Gastroesophageal sphincter (tissue), 3 donors: ENCODE measurements at regions not wholly inside any gene's neighbourhood (a gene's known extent, or its start where the extent isn't known, plus 50 kb on each side); places are given as distances from the start of the nearest gene placed in this dataset.

ENCODE experiments used
- EP300 ChIP-seq: sonication (generic); formaldehyde crosslinking; IDR thresholded peaks from one replicate; pipeline ENCODE4 v1.6.1; 2017; ENCODE audit warnings: antibody characterized with exemption, mild to moderate bottlenecking
- POLR2A ChIP-seq, 2 donors: fragments of 450-650 bp; IDR thresholded peaks; one replicate each; pipeline ENCODE4 v1.6.1; 2017; ENCODE audit warnings: antibody characterized with exemption in 2 of 2, mild to moderate bottlenecking in 2 of 2, moderate library complexity in 1 of 2
- POLR2AphosphoS5 ChIP-seq: sonication (generic); formaldehyde crosslinking; IDR thresholded peaks from one replicate; pipeline ENCODE4 v1.6.1; 2017; ENCODE audit warnings: antibody characterized with exemption
- TF ChIP-seq, protein P1 (sequence below), 4 experiments: fragments of 200-600 bp in 2 of 4; fragments of 450-650 bp in 2 of 4; sonication (generic) in 1 of 4; IDR thresholded peaks; one replicate each; pipeline ENCODE4 v1.5.1; 2017 to 2019; ENCODE audit warnings: antibody characterized with exemption in 4 of 4, mild to moderate bottlenecking in 2 of 4, moderate library complexity in 2 of 4

- TF ChIP-seq POLR2A (IDR thresholded peaks at IDR 0.05) (no peak), EP300 (no peak), POLR2AphosphoS5 (no peak)
- TF ChIP-seq, protein P1, sequence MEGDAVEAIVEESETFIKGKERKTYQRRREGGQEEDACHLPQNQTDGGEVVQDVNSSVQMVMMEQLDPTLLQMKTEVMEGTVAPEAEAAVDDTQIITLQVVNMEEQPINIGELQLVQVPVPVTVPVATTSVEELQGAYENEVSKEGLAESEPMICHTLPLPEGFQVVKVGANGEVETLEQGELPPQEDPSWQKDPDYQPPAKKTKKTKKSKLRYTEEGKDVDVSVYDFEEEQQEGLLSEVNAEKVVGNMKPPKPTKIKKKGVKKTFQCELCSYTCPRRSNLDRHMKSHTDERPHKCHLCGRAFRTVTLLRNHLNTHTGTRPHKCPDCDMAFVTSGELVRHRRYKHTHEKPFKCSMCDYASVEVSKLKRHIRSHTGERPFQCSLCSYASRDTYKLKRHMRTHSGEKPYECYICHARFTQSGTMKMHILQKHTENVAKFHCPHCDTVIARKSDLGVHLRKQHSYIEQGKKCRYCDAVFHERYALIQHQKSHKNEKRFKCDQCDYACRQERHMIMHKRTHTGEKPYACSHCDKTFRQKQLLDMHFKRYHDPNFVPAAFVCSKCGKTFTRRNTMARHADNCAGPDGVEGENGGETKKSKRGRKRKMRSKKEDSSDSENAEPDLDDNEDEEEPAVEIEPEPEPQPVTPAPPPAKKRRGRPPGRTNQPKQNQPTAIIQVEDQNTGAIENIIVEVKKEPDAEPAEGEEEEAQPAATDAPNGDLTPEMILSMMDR (IDR thresholded peaks at IDR 0.05): no peak
These were observed 666.7 kb downstream of the NCAM2 start for GRCh38 chr21:21664871-21665270.
